ENCODE measurements at regions not wholly inside any gene's neighbourhood (a gene's known extent, or its start where the extent isn't known, plus 50 kb on each side); places are given as distances from the start of the nearest gene placed in this dataset.

GRCh38 chr7:106367018-106367420, 82.2 kb upstream of the NAMPT start:
- no peak for TF ChIP-seq CTCF (IDR thresholded peaks at IDR 0.05)
- no peak for TF ChIP-seq POLR2A (IDR thresholded peaks at IDR 0.05)
